Muscle of back (tissue), 3 donors: ENCODE measurements at regions not wholly inside any gene's neighbourhood (a gene's known extent, or its start where the extent isn't known, plus 50 kb on each side); places are given as distances from the start of the nearest gene placed in this dataset.
"Not testable (repeated sequence)": the region's sequence is repeated elsewhere in the genome, so short reads cannot be mapped to it uniquely, and the experiment has no call there.

Experiments
- DNase-seq, 3 donors: peaks; one replicate each; pipeline versions ENCODE4 v3.0.0 to v3.0.0-alpha.2; 2013

DNA sequence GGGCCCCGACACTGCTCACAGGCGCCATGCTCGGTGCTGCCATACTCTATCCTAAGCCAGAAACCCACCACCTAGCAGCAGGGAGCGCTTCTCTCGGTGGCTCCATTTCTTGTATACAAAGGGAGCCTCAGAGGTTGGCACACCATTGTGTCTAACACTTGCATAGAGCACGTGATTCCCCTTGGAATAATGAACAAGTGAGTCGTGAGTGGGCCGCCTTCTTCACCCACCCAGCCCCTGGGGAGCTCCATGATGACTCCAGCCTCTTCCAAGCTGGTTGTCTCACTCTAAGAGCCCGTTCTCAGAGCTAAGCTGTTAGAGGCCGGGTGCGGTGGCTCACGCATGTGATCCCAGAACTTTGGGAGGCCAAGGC is 82.3 kb upstream of the ZNF469 start:
- DNase-seq, result no peak

DNA sequence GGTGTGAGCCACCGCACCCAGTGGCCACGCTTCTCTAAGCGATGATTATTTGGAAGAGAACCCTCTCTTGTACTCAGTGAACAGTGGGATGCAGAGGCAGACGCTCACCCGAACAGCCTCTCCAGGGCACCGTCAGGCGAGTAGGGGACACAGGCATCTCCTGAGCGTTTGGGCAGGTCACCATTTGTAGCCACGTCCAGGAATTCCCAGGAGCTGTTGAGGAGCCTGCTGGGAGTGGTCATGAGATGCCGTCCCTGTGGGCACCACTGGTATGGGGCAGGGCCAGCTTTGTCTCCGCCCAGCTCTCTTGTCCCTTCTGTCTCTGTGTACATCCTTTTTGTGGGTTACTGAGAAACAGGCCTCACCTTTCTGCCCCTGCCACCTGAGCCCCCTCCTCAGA is 81.3 kb upstream of the ZNF469 start:
- DNase-seq, result no peak

DNA sequence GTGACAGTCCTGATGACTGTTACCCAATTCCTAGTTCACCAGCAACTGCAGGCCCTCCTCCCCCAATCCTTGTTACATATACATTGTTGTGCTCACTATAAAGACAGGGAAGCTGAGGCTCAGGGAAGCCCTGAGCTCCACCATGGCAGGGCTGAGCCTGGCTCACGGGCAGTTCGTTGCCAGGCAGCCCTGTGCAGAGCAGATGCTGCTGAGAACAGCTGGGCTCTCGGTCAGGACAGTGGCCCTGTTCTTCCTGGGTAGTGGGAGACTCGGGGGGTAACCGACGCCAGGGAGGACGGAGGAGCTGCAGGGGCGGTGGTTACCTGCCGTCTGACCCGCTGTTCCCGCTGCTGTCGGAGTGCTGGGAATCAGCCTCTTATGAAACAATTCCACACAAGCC is 80.9 kb upstream of the ZNF469 start:
- peak in 1 of 3 donors; percentile 45 for DNase-seq

DNA sequence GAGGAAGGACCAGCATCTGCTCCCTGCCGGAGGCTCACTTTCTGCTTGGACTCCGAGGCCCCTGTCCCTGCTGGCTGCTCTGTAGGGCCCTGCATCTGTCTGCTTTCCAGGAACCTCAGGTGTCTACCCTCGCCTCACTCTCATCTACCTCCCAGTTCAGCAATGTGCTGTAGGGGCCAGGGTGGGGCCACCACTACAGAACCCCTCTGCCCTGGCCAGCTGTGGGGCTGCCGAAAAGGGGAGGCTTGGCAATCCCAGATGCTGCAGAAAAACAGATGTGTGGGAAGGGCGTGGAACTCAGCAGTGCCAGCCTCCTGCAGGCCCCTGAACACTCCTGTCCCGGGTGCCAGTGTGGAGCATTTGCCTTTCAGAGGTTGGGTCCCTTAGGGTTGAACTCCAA is 80.1 kb upstream of the ZNF469 start:
- no peak for DNase-seq

DNA sequence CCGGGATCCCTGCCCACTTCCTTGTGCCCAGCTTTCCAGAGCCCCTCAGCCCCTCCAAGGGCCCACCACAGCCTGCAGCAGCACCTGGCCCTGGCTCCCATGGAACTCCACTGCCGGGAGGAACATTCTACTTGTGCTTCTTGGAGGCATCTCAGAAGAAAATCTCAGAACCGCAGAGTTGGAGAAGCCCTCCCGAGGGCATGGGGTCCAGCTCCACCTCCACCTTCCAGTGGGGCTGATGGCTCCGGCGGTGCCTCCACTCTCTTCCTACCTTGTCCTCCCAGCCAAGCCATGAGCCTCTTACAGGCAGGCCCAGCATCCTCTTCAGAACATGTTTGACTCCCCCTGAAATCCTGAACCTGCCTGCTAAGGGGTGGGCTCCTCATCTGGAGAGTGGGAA is 79.4 kb upstream of the ZNF469 start:
- no peak for DNase-seq

DNA sequence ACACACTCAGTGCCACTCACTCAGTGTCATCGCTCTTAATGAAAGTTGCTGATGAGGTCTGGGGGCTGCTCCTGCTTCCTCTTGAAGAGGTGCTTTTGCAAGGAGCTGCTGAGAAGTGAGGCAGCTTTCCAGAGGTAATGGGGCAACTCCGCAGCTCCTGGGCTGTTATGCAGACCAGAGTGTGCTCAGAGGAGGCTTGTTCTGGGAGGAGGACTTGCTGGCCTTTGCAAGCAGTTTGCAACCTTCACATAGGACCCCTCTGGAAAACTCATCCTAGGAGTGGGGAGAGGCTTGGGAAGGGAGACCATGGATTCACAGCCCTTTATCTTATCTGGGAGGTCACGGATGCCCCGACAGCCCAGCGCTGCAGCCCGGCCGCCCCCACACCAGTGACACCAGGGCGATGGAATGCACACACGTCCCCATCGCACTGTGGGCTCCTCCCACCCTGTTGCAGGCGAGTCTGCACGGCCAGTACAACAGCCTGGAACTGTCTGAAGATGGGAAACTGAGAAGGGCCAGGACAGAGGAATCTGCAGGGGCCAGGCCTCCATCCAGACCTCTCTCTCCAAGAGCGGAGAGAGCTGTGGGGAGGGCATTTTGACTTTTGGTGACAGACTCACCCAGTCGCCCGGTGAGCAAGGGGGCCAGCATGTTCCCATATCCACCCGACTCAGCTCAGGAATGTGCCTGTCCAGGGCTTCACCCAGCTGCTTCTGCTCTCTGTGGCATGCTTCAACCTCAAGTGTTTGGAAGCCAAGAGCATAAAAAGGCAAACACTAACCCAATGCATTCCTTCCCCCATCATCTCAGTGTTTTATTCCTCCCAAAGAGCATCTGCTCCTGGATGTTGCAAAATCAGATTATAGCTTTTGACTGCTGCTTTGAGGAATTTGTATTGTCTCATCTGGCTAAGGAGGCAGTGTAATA is 78.6 kb upstream of the ZNF469 start:
- peak; percentile 64 to 90 (median 88) for DNase-seq

DNA sequence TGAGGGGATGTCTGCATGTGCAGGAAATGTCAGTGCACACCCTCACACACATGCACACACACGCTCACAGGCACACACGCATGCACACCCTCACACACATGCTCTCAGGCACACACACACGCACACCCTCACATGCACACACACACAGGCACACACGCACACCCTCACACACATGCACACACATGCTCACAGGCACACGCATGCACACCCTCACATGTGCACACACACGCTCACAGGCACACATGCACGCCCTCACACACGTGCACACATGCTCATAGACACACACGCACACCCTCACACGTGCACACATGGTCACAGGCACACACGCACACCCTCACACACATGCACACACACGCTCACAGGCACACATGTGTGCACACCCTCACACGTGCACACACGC is 77.6 kb upstream of the ZNF469 start:
- no peak for DNase-seq

DNA sequence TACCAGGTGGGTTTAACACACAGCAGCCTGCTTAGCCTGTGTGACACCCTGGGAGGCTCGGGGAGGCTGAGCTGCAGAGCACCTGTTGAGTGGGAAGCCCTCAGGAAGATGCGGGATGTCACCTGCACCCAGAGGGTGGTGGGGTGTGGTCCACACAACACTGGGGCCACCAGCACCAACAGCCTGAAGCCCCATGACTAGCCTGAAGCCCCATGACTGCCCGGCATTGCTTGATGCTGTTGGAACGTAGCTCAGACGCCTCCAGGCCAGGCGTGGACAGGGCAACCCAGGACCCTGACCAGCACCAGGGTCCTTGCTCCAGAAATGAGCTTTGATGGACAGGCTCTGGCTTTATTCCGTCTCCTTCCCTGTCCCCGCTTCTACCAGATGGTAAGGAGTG is 76.3 kb upstream of the ZNF469 start:
- no peak for DNase-seq

DNA sequence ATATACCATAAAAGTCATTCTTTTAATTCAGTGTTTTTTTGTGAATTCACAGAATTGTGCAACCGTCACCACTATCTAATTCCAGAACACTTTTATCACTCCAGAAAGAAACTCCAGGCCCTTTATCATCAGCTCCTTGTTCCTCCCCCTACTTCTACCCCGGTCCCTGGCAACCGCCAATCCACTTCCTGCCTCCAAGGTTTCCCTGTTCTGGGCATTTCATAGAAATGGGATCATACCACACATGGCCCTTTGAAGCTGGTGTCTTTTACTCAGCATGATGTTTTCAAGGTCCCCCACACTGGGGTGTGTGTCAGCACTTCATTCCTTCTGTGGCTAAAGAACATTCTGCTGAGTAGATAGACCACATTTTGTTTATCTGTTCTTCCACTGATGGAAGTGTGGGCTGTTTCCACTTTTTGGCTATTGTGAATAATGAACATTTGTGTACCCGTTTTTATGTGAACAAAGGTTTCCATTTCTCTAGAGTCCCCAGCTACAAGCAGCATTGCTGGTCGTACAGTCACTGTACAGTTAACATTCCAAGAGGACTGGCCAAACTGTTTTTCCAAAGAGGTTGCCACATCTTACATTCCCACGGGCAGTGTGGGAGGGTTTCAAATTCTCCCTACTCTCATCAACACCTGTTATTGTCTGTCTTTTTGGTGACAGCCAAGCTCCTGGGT is 75.8 kb upstream of the ZNF469 start:
- peak in 2 of 3 donors; percentile 62 to 93 for DNase-seq

DNA sequence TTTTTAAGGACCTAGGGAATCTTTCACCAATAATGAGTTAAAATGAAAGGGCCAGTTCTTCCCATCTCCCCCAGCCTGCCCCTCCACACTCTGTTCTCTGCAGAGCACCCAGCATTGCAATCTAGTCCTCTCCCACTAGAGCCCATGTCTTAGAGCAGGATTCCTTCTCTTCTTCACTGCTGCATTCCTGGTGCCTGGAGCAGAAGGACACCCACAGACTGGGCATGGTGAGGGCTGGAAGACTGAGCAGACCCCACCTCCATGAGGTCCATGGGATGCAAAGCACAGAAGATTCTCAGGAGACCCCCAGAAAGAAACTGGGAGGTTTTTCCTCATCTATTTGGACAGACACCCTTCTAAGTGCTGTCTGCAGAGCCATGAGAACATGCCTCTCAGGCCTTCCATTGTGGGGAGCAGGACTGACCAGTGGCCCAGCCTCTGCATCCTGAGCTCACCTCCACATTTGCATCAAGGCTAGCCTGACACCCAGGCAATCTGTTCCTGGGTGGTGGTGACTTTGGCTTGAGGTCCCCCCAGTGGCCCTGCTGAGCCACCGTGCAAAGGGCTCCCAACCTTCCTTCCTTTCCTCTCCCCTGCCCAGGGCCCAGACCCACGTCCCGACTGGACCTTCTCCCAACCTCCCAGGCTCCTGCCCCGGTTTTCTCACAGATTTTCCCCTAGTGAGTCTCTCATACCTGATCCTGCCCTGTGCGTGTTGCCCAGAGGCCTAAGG is 74.2 kb upstream of the ZNF469 start:
- no peak for DNase-seq

DNA sequence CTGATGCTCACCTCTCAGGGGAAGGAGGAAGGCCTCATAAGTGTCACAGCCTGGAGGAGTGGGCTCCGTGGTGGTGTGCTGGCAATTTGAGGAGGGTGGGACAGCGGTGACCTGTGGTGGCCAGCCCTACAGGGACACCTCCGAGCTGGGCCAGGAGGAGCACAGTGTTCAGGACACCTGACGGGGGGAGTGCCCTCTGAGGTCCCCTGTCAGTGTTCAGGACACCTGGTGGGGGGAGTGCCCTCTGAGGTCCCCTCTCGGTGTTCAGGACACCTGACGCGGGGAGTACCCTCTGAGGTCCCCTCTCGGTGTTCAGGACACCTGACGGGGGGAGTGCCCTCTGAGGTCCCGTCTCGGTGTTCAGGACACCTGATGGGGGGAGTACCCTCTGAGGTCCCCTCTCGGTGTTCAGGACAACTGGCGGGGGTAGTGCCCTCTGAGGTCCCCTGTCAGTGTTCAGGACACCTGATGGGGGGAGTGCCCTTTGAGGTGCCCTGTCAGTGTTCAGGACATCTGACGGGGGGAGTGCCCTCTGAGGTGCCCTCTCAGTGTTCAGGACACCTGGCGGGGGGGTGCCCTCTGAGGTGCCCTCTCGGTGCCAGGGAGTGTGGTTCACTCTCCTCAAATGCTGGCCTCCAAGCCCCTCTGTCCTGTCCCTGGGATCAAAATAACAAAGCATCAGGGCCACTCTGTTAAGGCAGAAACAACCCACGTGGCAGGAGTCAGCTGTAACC is 73.4 kb upstream of the ZNF469 start:
- DNase-seq, result no peak

DNA sequence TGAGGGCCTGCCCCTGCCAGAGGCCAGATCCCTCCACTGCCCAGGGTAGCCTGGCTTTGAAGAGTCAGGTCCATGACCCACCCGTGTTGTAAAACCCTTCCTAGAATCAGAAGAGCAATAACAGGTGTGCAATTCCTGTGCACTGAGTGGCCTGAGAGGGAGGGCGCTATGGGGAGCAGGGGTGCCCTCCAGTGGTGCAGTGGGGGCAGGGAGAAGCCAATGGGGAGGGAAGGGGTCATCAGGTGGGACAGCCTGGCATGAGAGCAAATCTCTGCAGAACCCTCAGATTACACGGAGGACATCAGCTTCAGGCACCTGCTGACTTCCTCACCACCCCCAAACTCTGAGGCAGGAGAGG is 72.9 kb upstream of the ZNF469 start:
- DNase-seq, result no peak

DNA sequence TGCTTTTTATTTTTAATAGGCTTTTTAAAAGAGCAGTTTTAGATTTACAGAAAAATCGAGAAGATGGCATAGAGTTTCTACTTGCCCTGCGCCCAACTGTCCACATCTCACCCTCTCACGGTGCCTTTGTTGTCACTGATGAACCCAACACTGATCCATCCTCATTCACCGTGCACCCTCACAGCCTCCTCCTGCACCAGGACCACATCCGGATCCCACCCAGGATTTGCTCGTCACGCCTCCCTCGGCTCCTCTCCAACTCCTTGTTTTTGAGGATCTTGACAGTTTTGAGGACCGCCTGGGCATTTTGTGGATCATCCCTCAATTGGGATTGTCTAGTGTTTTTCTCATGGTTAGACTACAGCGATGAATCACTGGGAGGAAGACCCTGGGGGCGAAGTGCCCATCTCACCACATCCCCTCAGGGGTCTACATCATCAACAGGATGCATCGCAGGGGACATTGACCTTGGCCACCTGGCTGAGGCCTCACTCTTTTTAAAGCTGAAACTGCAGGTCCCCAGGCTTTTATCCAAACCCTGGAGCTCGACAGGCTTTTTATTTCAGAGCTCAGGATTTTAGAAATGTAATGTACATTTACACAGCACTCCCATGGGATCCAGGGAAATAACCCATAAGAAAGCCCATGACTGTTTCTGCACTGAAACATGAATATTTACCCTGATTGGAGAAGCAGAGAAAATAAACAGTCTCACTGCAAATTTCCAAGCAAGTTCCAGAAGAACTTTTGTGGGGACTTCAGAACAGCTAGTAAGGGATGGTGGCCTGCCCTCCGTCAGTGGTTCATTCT is 71.8 kb upstream of the ZNF469 start:
- peak in 1 of 3 donors; percentile 56 for DNase-seq

DNA sequence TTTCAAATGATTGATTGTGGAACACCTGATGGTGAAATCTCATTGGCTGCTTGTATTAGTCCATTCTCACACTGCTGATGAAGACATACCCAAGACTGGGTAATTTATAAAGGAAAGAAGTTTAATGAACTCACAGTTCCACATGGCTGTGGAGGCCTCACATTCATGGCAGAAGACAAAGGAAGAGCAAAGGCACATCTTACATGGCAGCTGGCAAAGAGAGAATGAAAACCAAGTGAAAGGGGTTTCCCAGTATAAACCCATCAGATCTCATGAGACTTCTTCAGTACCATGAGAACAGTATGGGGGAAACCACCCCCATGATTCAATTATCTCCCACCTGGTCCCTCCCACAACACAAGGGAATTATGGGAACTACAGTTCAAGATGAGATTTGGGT is 70.9 kb upstream of the ZNF469 start:
- DNase-seq, result not testable (repeated sequence)

DNA sequence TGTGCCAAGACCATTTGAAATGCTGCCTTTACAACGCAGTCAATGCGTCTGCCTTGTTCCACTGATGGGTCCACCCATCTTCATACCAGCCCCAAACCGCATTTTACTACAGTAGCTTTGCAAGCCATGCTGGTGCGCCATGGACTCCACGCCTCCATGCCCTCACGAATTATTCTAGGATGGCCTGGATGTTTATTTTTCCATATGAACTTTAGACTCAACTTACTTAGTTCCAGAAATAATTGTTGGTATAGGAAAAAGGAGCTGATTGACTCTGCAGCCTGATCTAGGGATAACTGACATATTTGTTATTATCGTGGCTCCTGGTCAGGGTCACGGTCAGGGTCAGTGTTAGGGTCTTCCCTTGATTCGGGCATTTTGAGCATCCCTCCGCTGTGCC is 70.0 kb upstream of the ZNF469 start:
- no peak for DNase-seq

DNA sequence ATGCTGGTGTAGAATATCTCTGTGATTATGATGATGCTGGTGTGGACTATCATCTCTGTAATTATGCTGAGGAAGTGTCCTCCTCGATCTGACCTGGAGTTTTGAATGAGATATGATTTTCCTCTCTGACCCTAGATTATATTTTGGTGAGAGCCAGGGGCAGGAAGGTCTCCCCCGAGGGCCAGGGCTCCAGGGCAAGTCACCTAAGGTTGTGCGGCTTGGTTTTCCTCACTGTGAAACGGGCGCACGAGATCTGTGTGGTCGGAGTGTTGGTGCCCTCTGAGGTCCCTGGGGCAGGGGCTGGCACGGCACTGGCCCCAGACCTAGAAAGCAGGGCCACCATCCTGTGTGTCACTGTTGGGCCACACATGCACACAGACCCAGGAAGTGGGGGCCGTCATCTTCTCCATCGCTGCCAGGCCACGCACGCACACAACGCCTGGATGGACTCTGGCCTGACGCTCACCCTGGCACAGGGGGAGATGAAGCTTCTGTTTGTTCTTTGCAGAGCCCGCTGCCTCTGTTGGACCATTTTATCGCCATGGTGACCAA is 67.7 kb upstream of the ZNF469 start:
- no peak for DNase-seq

DNA sequence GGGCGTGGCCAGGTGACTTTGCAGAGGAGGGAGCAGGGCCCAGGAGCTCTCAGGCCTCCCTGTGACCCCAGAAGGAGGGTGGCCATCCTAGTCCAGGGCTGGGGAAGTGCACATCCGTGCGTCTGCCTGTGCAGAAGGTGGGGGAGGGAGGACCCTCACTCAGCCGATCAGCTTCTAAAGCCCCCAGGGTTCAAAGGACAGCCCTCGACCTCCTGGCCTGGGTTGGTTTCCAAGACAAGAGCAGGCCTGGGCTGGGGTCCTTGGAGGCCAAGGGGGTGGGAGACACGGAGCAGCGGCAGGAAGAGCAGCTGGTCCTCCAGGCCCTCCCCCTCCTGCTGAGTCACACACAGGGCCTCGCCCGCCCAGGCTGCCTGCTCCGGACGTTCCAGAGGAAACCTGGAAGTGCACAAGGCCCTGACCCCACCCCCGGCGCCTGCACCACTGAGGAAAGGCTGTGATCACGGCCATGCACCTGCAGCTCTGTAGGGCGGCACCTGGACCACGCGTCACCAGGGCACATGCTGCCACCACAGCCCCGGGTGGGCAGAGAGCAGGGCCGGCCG is 67.1 kb upstream of the ZNF469 start:
- peak in 1 of 3 donors; percentile 78 for DNase-seq

DNA sequence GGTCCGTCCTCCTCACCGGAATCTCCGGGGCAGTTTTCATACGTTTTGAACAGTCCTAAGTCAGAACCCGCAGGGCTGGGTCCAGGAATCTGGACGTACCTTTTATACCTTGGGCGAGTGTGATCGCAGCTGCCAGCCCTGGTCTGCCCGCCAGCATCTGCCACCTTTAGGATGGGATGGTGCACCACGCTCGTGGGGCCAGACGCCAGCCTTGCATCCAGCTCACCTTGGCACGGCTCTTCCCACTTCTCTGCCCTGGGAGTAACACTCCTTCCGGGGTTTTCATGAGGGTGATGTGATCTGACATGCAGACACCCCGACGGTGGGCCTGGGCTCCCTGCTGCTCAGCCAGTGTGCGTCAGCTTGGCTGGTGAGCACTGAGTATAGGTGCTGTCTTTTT is 66.6 kb upstream of the ZNF469 start:
- DNase-seq, result no peak

DNA sequence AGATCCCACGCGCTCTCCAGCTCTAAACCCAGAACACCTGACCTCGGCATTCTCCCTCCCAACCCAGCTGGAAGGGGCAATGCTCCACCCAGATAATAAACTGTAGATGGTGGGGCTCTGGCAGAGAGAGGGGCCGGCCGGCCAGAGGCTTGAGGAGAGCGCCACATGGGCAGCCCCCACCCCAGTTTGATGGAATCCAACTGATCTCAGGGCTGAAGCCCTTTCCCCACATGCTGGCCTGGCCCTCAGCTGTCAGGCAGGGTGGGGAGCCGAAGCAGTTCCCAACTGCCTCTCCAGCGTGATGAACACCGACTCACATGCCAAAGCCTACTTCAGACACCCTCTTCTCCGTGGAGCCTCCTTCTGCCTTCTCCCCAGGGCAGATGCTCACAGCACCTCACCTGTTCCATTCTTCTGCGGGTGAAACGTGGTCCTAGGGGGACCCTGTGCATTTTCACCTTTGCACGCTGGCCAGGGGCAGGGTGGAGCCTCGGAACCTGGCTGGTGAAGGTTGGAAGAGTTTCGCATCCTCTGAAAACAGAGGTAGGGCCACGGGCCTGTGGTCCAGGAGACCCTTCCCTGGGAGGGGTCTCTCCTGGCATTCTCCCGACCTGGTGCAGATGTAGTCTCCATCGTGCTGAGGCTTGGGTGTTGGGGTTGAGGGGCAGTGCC is 65.7 kb upstream of the ZNF469 start:
- no peak for DNase-seq

DNA sequence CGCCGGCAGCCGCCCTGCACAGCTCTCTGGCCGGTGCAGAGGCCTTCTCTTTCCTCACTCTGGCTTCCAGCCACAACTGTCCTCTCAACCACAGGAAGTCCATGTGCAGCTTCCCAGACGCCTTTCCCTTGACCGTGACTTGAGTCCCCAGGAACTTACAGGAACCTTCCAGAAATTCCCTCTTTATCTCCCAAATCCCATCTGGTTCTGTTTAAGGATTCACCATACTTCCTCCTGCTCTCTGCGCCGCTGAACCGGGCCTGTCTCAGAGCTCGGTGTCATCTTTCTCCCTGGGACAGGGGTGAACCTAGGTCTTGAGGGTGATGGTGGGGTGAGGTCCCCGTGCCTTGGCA is 65.2 kb upstream of the ZNF469 start:
- peak in 2 of 3 donors; percentile 46 to 79 for DNase-seq
